ENCODE measurements at regions not wholly inside any gene's neighbourhood (a gene's known extent, or its start where the extent isn't known, plus 50 kb on each side); places are given as distances from the start of the nearest gene placed in this dataset.
A peak's percentile ranks its signal among the peaks of the same experiment; 100 is the strongest.

DNA sequence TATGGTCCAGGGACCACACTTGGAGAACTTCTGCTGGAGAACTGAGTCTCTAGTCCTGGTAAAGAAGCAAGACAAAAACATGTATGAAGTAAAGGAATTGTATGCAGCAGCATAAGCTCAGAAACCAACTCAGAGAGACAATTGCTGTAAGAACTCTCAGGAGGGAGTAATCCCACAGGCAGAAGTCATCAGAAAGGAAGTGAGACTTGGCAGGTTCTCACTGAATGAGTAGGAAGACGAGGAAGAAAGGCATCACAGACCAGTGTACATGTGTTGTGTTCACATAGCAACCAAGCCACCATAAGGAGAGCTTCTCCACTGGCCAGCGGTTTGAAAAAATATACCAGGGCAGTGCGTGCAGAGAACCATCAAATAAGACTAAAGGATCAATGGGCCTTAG lies 57.9 kb upstream of the FST start:
- DNase-seq = no peak

DNA sequence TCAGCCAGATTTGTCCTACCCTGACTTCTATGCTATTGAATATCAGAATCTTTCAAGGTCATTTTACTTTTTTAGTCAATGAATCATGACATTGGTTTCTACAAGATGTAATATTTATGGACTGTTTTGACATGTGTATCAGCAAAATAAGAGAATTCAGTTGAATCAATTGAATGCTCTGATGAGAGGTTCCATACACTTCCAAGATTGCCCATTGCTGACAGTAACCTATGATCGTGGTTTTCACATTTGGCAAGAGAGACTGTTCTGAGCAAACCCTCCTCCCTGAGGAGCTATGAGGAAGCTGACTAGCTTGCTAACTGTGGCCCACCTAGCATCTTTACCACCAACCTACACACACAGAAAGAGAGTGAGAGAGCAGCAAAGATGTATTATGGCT lies 56.7 kb upstream of the FST start:
- no peak for DNase-seq

DNA sequence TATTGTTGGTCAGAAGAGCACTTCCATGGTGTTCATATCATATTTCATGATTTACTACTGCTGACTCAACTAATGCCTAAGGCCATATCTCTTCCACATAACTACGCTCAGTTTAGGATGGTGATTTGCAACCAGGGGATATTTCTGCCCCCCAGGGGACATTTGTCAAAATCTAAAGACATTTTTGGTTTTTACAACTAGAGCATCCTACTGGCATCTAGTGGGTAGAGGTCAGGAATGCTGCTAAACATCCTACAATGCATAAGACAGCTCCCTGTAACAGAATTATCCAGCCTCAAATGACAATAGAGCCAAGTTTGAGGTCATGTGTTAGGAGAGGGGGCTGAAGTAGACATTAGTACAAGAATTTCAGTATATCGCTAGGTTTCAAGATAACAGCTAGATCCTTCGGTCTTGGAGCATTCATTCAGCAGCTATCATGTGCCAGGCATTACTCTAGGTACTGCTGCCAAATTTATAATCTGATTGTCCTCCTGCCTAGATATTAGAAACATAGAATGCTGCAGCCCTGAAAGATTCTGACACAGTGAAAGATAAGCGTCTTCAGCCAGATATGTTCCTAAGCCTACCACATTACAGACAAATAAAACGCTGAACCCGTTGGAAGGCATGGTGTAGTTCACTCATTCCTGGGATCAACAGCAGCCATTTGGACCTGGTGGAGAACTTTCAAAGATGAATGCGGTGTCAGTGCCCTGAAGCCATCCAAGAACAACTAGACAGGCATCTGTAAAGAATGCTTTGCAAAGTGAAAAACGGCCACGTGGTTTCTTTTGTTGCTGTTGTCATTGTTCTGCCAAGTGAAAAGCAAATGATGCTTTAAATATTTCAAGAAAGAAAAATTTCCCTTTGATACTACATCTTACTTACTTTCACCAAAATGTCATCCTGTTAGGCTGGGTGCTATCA lies 55.5 kb upstream of the FST start:
- no peak for DNase-seq

DNA sequence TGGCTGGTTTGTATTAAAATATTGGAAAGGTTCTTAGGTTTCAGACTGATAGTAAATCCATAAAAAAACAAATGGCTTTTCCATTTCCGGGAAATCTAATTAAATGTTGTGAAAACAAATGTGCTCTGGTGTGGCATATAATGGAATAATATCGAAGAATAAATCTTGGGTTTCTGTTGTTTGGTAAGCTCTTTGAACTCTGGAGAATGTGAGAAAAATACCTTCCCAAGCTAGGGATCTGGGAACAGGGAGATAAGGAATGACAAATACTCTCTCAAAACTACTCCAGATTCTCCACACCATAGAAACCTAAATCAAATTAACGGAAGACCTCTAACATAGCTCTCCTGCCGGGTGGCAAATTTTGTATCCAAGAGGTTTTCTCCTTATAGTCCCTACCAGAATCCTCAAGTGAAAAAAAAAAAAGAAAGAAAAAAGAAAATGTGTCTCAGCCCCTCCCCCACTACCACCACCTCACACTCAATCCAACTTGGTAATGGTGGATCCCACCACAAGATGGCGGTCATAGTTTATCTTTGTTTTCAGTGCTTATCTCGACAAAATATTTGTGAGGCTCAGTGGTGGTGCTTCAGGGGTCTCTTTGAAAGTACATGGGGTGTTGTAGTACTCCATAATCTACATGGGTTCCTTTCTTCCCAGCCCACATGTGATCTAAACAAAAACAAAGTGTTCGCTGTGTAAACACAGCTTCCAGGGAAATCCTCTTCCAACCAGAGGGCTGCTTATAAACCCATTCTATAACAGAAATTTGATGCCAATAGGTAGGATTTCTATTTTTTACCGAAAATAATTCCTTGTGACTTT lies 54.5 kb upstream of the FST start:
- peak; percentile 9 for DNase-seq

DNA sequence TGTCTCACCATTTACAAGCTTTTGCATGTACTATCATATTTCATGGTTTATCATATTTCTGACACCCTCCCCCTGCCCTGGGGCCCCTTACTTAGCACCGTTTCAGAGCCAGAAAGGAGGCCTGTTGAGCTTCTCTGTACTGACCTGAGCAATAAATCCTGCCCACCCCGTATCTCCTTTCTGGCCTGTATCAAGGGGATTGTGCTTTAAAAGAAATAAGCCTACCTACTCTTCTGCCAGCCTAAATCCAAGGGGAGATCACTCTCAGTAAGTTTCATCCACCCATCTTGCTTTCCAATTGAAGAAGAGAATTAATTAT lies 54.0 kb upstream of the FST start:
- no peak for DNase-seq

DNA sequence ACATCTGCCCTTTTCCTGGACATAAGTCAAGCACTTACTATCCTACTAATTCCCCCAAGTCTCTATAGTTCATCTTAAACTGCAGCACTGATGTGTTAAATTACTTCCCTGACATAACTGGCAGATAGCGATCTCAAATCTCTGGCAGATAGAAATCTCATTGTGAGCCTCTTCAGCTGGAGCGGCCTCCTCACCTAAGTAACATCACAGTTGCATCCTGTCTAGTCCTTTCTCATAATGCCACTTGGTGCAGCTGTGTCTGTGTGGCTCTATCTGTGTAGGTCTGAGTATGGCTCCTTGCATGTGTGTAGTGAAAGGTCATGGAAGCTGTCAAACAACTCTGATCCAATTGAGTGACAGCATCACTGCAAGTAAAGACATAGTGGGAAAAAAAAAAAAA lies 53.6 kb upstream of the FST start:
- DNase-seq = no peak

DNA sequence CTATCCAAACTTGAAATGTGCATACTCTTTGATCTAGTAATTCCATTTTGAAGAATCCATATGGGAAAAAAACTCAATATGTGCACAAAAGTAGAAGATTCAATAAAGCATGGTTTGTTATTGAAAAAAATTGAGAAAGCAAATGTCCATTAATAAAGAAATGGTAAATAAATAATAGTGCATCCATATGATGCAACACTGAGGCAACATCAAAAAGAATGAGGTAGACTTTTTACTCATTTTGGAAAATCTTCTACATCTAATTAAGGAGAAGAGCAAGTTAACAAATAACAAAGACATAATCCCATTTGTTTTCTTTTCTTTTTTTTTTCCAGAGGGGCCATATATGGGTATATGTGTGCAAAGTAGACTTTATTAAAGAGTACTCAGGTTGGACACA lies 52.5 kb upstream of the FST start:
- no peak for DNase-seq

DNA sequence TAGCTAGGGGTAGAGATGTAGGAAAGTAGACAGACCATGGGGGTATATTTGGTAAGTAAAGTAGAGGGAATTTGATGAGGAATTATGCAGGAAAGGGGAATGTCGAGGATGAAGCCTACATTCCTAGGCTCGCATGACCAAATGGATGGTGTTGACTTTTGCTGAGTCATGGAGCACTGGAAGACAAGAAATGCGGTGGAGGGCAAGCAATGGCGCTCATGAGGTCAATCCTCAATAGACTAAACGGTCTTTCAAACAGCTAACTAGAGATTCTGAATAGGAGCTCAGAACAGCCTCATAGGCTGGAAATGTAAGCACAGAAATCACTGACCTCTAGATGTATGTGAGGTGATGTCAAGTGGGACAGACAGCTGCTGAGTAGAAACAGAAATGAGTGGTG lies 50.7 kb upstream of the FST start:
- DNase-seq = no peak

GRCh38 chr5:53430618-53431252 lies 49.7 kb upstream of the FST start:
- no peak for DNase-seq

All from NCI-H2227 treated with DMSO at 0.1 percent for 48 hours (cell line).